Brain pericyte (primary cell): ENCODE measurements at regions not wholly inside any gene's neighbourhood (a gene's known extent, or its start where the extent isn't known, plus 50 kb on each side); places are given as distances from the start of the nearest gene placed in this dataset.

Source experiments
- DNase-seq: peaks from one replicate; pipeline ENCODE4 v3.0.0-alpha.2; 2012; ENCODE audit warnings: low read depth, low spot score

GRCh38 chr2:39537150-39537549, 100.1 kb upstream of the MAP4K3 start:
- no peak for DNase-seq

GRCh38 chr2:39538718-39539117, 101.6 kb upstream of the MAP4K3 start:
- DNase-seq: no peak

- DNase-seq: no peak
These were observed 103.3 kb upstream of the MAP4K3 start for GRCh38 chr2:39540414-39540813.

GRCh38 chr2:39541011-39541930, 104.2 kb upstream of the MAP4K3 start:
- DNase-seq: no peak

GRCh38 chr2:39542523-39542922, 105.4 kb upstream of the MAP4K3 start:
- DNase-seq: no peak

GRCh38 chr2:39545957-39546356, 108.9 kb upstream of the MAP4K3 start:
- no peak for DNase-seq

- DNase-seq: no peak
These were observed 109.3 kb upstream of the MAP4K3 start for GRCh38 chr2:39546409-39546808.

GRCh38 chr2:39546937-39547336, 109.9 kb upstream of the MAP4K3 start:
- DNase-seq: no peak

GRCh38 chr2:39547811-39548719, 111.0 kb upstream of the MAP4K3 start:
- no peak for DNase-seq

- DNase-seq: no peak
These were observed 111.9 kb upstream of the MAP4K3 start for GRCh38 chr2:39549000-39549399.

- DNase-seq: no peak
These were observed 112.8 kb upstream of the MAP4K3 start for GRCh38 chr2:39549718-39550464.

- no peak for DNase-seq
These were observed 113.7 kb upstream of the MAP4K3 start for GRCh38 chr2:39550701-39551285.

- DNase-seq: no peak
These were observed 106.8 kb upstream of the TMEM178A start for GRCh38 chr2:39558906-39559305.

GRCh38 chr2:39563572-39563971, 102.1 kb upstream of the TMEM178A start:
- no peak for DNase-seq

- no peak for DNase-seq
These were observed 98.2 kb upstream of the TMEM178A start for GRCh38 chr2:39567507-39567906.

GRCh38 chr2:39568116-39568515, 97.6 kb upstream of the TMEM178A start:
- DNase-seq: no peak

GRCh38 chr2:39568561-39569006, 97.1 kb upstream of the TMEM178A start:
- DNase-seq: no peak

GRCh38 chr2:39570130-39570555, 95.6 kb upstream of the TMEM178A start:
- DNase-seq: no peak

GRCh38 chr2:39570614-39571013, 95.1 kb upstream of the TMEM178A start:
- DNase-seq: no peak

GRCh38 chr2:39571111-39571731, 94.5 kb upstream of the TMEM178A start:
- no peak for DNase-seq

- no peak for DNase-seq
These were observed 92.4 kb upstream of the TMEM178A start for GRCh38 chr2:39573276-39573675.
